WTC11 (cell line): ENCODE measurements at regions not wholly inside any gene's neighbourhood (a gene's known extent, or its start where the extent isn't known, plus 50 kb on each side); places are given as distances from the start of the nearest gene placed in this dataset.

Source experiments
- CREB1 ChIP-seq: sonication (generic); formaldehyde crosslinking; IDR thresholded peaks from 2 replicates; pipeline ENCODE4 v1.8.0; 2023; ENCODE audit warnings: mild to moderate bottlenecking, missing genetic modification reagents
- CTCF ChIP-seq: fragments of 200-600 bp; IDR thresholded peaks from 2 replicates; pipeline ENCODE4 v1.8.0; 2022; ENCODE audit warnings: antibody characterized with exemption
- E2F4 ChIP-seq: sonication (generic); formaldehyde crosslinking; IDR thresholded peaks from 2 replicates; pipeline ENCODE4 v1.8.1; 2022; ENCODE audit warnings: low read depth, mild to moderate bottlenecking, moderate library complexity, missing genetic modification reagents, borderline replicate concordance
- KAT7 ChIP-seq: sonication (generic); formaldehyde crosslinking; IDR thresholded peaks from 2 replicates; pipeline ENCODE4 v1.8.1; 2023; ENCODE audit warnings: missing genetic modification reagents, mild to moderate bottlenecking, borderline replicate concordance
- MAX ChIP-seq: sonication (generic); formaldehyde crosslinking; IDR thresholded peaks from 2 replicates; pipeline ENCODE4 v1.8.0; 2022; ENCODE audit warnings: mild to moderate bottlenecking, missing genetic modification reagents
- MYBL2 ChIP-seq: sonication (generic); formaldehyde crosslinking; IDR thresholded peaks from 2 replicates; pipeline ENCODE4 v1.8.1; 2023; ENCODE audit warnings: mild to moderate bottlenecking, moderate library complexity, missing genetic modification reagents
- NFE2L1 ChIP-seq: sonication (generic); formaldehyde crosslinking; IDR thresholded peaks from 2 replicates; pipeline ENCODE4 v1.8.1; 2023; ENCODE audit warnings: missing genetic modification reagents
- NR3C1 ChIP-seq: sonication (generic); formaldehyde crosslinking; conservative IDR thresholded peaks from 2 replicates; pipeline ENCODE4 v1.8.1; 2023; ENCODE audit warnings: low read depth, mild to moderate bottlenecking, missing genetic modification reagents
- USF1 ChIP-seq: sonication (generic); formaldehyde crosslinking; IDR thresholded peaks from 2 replicates; pipeline ENCODE4 v1.8.0; 2022; ENCODE audit warnings: mild to moderate bottlenecking, missing genetic modification reagents
- ZNF121 ChIP-seq: sonication (generic); formaldehyde crosslinking; IDR thresholded peaks from 2 replicates; pipeline ENCODE4 v1.8.0; 2023; ENCODE audit warnings: missing genetic modification reagents
- ZNF232 ChIP-seq: sonication (generic); formaldehyde crosslinking; IDR thresholded peaks from 2 replicates; pipeline ENCODE4 v1.8.0; 2022; ENCODE audit warnings: mild to moderate bottlenecking, missing genetic modification reagents

- TF ChIP-seq CTCF: no peak
- no peak for TF ChIP-seq E2F4 (CRISPR knock-in tag)
- TF ChIP-seq MYBL2 (CRISPR knock-in tag): no peak
- no peak for TF ChIP-seq NFE2L1 (CRISPR knock-in tag)
- no peak for TF ChIP-seq NR3C1
- no peak for TF ChIP-seq USF1 (CRISPR knock-in tag)
- TF ChIP-seq ZNF232 (CRISPR knock-in tag): no peak
- TF ChIP-seq MAX (CRISPR knock-in tag): no peak
- no peak for TF ChIP-seq ZNF121 (CRISPR knock-in tag)
- TF ChIP-seq KAT7: no peak
- no peak for TF ChIP-seq CREB1 (CRISPR knock-in tag)
Measured at GRCh38 chr1:199377211-199377610, 650.3 kb upstream of the NR5A2 start.
